Thoracic aorta (tissue), 2 donors: ENCODE measurements at regions not wholly inside any gene's neighbourhood (a gene's known extent, or its start where the extent isn't known, plus 50 kb on each side); places are given as distances from the start of the nearest gene placed in this dataset.

Experiments
- ATAC-seq: fragments of 150-250 bp; one replicate; pipeline ENCODE4 v1.8.0; 2017; ENCODE audit warnings: low read depth; ENCODE audit not compliant: insufficient number of reproducible peaks, low FRiP score
- DNase-seq: peaks from one replicate; pipeline ENCODE4 v3.0.0-alpha.2; 2020; ENCODE audit warnings: low spot score
- H3K27ac ChIP-seq, 2 donors: fragments of 200-600 bp; sonication (generic); 1 replicate in 1 of 2; 2 replicates in 1 of 2; pipeline ENCODE4 v1.5.1; 2016; ENCODE audit warnings: mild to moderate bottlenecking in 2 of 2, moderate library complexity in 2 of 2
- H3K27me3 ChIP-seq: fragments of 200-600 bp; sonication (generic); replicated peaks from 2 replicates; pipeline ENCODE4 v1.6.0; 2016; ENCODE audit warnings: mild to moderate bottlenecking; ENCODE audit not compliant: insufficient read depth
- H3K36me3 ChIP-seq: fragments of 200-600 bp; sonication (generic); one replicate; pipeline ENCODE4 v1.5.1; 2016
- H3K4me1 ChIP-seq, 2 donors: fragments of 200-600 bp; sonication (generic); 1 replicate in 1 of 2; 2 replicates in 1 of 2; pipeline versions ENCODE4 v1.5.1 to v1.6.0; 2016; ENCODE audit warnings: low read depth in 2 of 2, mild to moderate bottlenecking in 1 of 2; ENCODE audit not compliant: control insufficient read depth in 1 of 2
- H3K4me3 ChIP-seq: fragments of 200-600 bp; sonication (generic); 2 replicates; pipeline ENCODE4 v1.5.1; 2016; ENCODE audit warnings: mild to moderate bottlenecking
- H3K9me3 ChIP-seq: fragments of 200-600 bp; sonication (generic); 2 replicates; pipeline ENCODE4 v1.5.1; 2016
- CTCF ChIP-seq: fragments of 200-600 bp; sonication (generic); IDR thresholded peaks from one replicate; pipeline ENCODE4 v1.5.1; 2019; ENCODE audit warnings: antibody characterized with exemption

- H3K4me3 ChIP-seq: no peak overlapping the region
- H3K27ac ChIP-seq: no peak overlapping the region
- no peaks in the 10 kb centered on the region for H3K36me3 ChIP-seq
- no peaks in the 10 kb centered on the region for H3K27me3 ChIP-seq
- H3K9me3 ChIP-seq: no peaks in the 10 kb centered on the region
- no peaks in the 10 kb centered on the region for H3K4me1 ChIP-seq
- DNase-seq (no peak), ATAC-seq (no peak)
- TF ChIP-seq CTCF: no peak
These were observed 299.4 kb upstream of the RORA start for GRCh38 chr15:61528581-61528910.

- Histone ChIP-seq H3K4me3 (no peak overlapping the region), H3K9me3 (no peaks in the 10 kb centered on the region), H3K27ac (no peak overlapping the region), H3K36me3 (no peaks in the 10 kb centered on the region), H3K4me1 (no peaks in the 10 kb centered on the region), H3K27me3 (no peaks in the 10 kb centered on the region)
- DNase-seq (no peak), ATAC-seq (no peak)
- TF ChIP-seq CTCF: no peak
These were observed 298.9 kb upstream of the RORA start for GRCh38 chr15:61527836-61528580.

GRCh38 chr15:61524545-61524944, 295.4 kb upstream of the RORA start:
- no peaks in the 10 kb centered on the region for H3K36me3 ChIP-seq
- H3K4me3 ChIP-seq: no peak overlapping the region
- H3K27me3 ChIP-seq: no peaks in the 10 kb centered on the region
- ATAC-seq (no peak), DNase-seq (no peak)
- H3K27ac ChIP-seq: no peak overlapping the region
- H3K4me1 ChIP-seq: no peaks in the 10 kb centered on the region
- no peaks in the 10 kb centered on the region for H3K9me3 ChIP-seq
- TF ChIP-seq CTCF: no peak

GRCh38 chr15:61524086-61524485, 295.0 kb upstream of the RORA start:
- no peaks in the 10 kb centered on the region for H3K4me1 ChIP-seq
- ATAC-seq: no peak
- DNase-seq: no peak

GRCh38 chr15:61522411-61522810, 293.3 kb upstream of the RORA start:
- Histone ChIP-seq H3K27me3 (no peaks in the 10 kb centered on the region), H3K27ac (no peak overlapping the region), H3K36me3 (no peaks in the 10 kb centered on the region), H3K4me1 (no peaks in the 10 kb centered on the region), H3K4me3 (no peak overlapping the region), H3K9me3 (no peaks in the 10 kb centered on the region)
- no peak for TF ChIP-seq CTCF
- ATAC-seq (no peak), DNase-seq (no peak)

More at GRCh38 chr15:61524086-61524485, 295.0 kb upstream of the RORA start:
- Histone ChIP-seq H3K9me3 (no peaks in the 10 kb centered on the region), H3K27ac (no peak overlapping the region), H3K27me3 (no peaks in the 10 kb centered on the region), H3K36me3 (no peaks in the 10 kb centered on the region), H3K4me3 (no peak overlapping the region)
- TF ChIP-seq CTCF: no peak
